K562 (cell line): ENCODE measurements at regions not wholly inside any gene's neighbourhood (a gene's known extent, or its start where the extent isn't known, plus 50 kb on each side); places are given as distances from the start of the nearest gene placed in this dataset.

Experiments
- ATAC-seq: fragments of 200-7000 bp; cut with Tn5 transposase; 3 replicates; pipeline ENCODE4 v1.9.1; 2020; ENCODE audit warnings: moderate library complexity
- BruUV-seq: library from RNA; stranded (reverse); fragments of 400-500 nt; replicated peaks from 2 replicates; lab custom pipeline; 2021; lab: Mats Ljungman, UMichigan
- CTCF ChIA-PET: fragments of 300-600 bp; formaldehyde crosslinking; extraction: SDS; loops from one replicate; lab custom pipeline; 2021; ENCODE audit warnings: low intra/inter-chr PET ratio; lab: Yijun Ruan, JAX
- POLR2A ChIA-PET: fragments of 300-600, 350-650 bp; sonication (Branson Sonifier 250); formaldehyde crosslinking; extraction: SDS; loops from one replicate; lab custom pipeline; 2021; ENCODE audit warnings: antibody characterized with exemption, inconsistent platforms; lab: Yijun Ruan, JAX
- DNase-seq, 4 experiments: peaks; one replicate each; pipeline versions ENCODE4 v3.0.0 to v3.0.0-alpha.2; 2011 to 2018; ENCODE audit warnings: low spot score in 3 of 4, mixed read lengths in 3 of 4; ENCODE audit errors: extremely low read depth in 1 of 4
- FAIRE-seq: peaks from 2 replicates; lab custom pipeline; 2011; peaks lifted over from hg19 to GRCh38; lab: Jason Lieb, UNC
- H2AFZ ChIP-seq: 2 replicates; pipeline ENCODE4 v1.6.0; 2011; ENCODE audit warnings: low read depth, low read length, control low read depth, inconsistent platforms
- H3K27ac ChIP-seq: fragments of 200-600 bp; 3 replicates; pipeline ENCODE4 v1.8.0; 2011; ENCODE audit warnings: low read depth, mild to moderate bottlenecking, control low read depth, inconsistent platforms, low read length, moderate library complexity, mixed read lengths; ENCODE audit errors: extremely low read depth
- H3K27me3 ChIP-seq, 2 experiments: fragments of 300-600 bp in 1 of 2; 2 replicates in 1 of 2; 3 replicates in 1 of 2; pipeline versions ENCODE4 v1.6.0 to v1.8.0; 2011; ENCODE audit warnings: inconsistent platforms in 2 of 2, low read length in 2 of 2, mild to moderate bottlenecking in 1 of 2, mixed read lengths in 1 of 2, moderate library complexity in 1 of 2; ENCODE audit not compliant: control insufficient read depth in 2 of 2, insufficient read depth in 2 of 2
- H3K36me3 ChIP-seq: fragments of 300-600 bp; 3 replicates; pipeline ENCODE4 v1.8.0; 2011; ENCODE audit warnings: mild to moderate bottlenecking, low read length, inconsistent platforms; ENCODE audit not compliant: control insufficient read depth, insufficient read depth
- H3K4me1 ChIP-seq, 2 experiments: fragments of 200-600 bp in 1 of 2; replicated peaks in 1 of 2; 2 replicates in 1 of 2; 3 replicates in 1 of 2; pipeline versions ENCODE4 v1.5.1 to v1.8.0; 2011; ENCODE audit warnings: inconsistent platforms in 2 of 2, low read length in 2 of 2, mild to moderate bottlenecking in 1 of 2, mixed read lengths in 1 of 2, moderate library complexity in 1 of 2; ENCODE audit not compliant: control insufficient read depth in 2 of 2, insufficient read depth in 2 of 2
- H3K4me2 ChIP-seq: 2 replicates; pipeline ENCODE4 v1.6.1; 2011; ENCODE audit warnings: low read length, control low read depth, inconsistent platforms, mixed read lengths; ENCODE audit not compliant: insufficient read depth
- H3K4me3 ChIP-seq: fragments of 200-600 bp; sonication (generic), shearing (Covaris generic); 2 replicates; pipeline ENCODE4 v1.5.1; 2016; ENCODE audit warnings: control low read depth, inconsistent platforms
- H3K79me2 ChIP-seq: fragments of 200-600 bp; 3 replicates; pipeline ENCODE4 v1.8.0; 2011; ENCODE audit warnings: low read length, inconsistent platforms; ENCODE audit not compliant: control insufficient read depth, insufficient read depth
- H3K9ac ChIP-seq, 2 experiments: 2 replicates each; pipeline versions ENCODE4 v1.6.0 to v1.6.1; 2011; ENCODE audit warnings: low read depth in 2 of 2, low read length in 2 of 2, control low read depth in 1 of 2, inconsistent platforms in 1 of 2, mild to moderate bottlenecking in 1 of 2, mixed read lengths in 1 of 2; ENCODE audit not compliant: insufficient read depth in 1 of 2
- H3K9me1 ChIP-seq: one replicate; pipeline ENCODE4 v1.6.0; 2011; ENCODE audit warnings: inconsistent platforms, mild to moderate bottlenecking, low read length, moderate library complexity; ENCODE audit not compliant: control insufficient read depth, insufficient read depth
- H3K9me3 ChIP-seq: replicated peaks from 2 replicates; pipeline ENCODE4 v1.5.1; 2011; ENCODE audit warnings: low read depth, low read length, inconsistent platforms; ENCODE audit not compliant: control insufficient read depth, insufficient read depth
- H4K20me1 ChIP-seq: replicated peaks from 2 replicates; pipeline ENCODE4 v1.6.1; 2011; ENCODE audit warnings: low read length, inconsistent platforms, mixed read lengths; ENCODE audit not compliant: control insufficient read depth, insufficient read depth
- BRCA1 ChIP-seq, 2 experiments: fragments of 450-650 bp in 1 of 2; sonication (generic) in 1 of 2; formaldehyde crosslinking in 1 of 2; IDR thresholded peaks; 2 replicates each; pipeline versions ENCODE4 v1.5.0 to v1.6.1; 2017 to 2020; ENCODE audit warnings: mild to moderate bottlenecking in 1 of 2, missing genetic modification reagents in 1 of 2
- CBFB ChIP-seq: sonication (generic); formaldehyde crosslinking; IDR thresholded peaks from 2 replicates; pipeline ENCODE4 v1.4.0; 2020; ENCODE audit warnings: mild to moderate bottlenecking, missing genetic modification reagents
- FOXK1 ChIP-seq: sonication (generic); formaldehyde crosslinking; IDR thresholded peaks from 2 replicates; pipeline ENCODE4 v1.8.0; 2022; ENCODE audit warnings: missing genetic modification reagents, mild to moderate bottlenecking, borderline replicate concordance
- JUND ChIP-seq, 2 experiments: IDR thresholded peaks; 2 replicates in 1 of 2; 3 replicates in 1 of 2; pipeline ENCODE4 v1.6.1; 2011; ENCODE audit warnings: borderline replicate concordance in 2 of 2, low read depth in 2 of 2, low read length in 2 of 2, improper control_type of control experiment in 1 of 2, missing biosample characterization in 1 of 2, missing genetic modification characterization in 1 of 2, missing genetic modification reagents in 1 of 2
- RBM34 ChIP-seq: fragments of 200-400 bp; formaldehyde crosslinking; IDR thresholded peaks from 2 replicates; pipeline ENCODE4 v1.6.1; 2018; ENCODE audit warnings: low read length, borderline replicate concordance; ENCODE audit not compliant: insufficient read depth
- WGBS: fragments of 100-300 bp; shearing (Covaris generic); methylation state at CpG from one replicate; pipeline ENCODE4 v1.1.6; 2016; ENCODE audit warnings: low coverage, mixed read lengths; ENCODE audit not compliant: insufficient coverage; ENCODE audit errors: missing lambda C conversion rate; 5-methylcytosine and 5-hydroxymethylcytosine counted together
- in situ Hi-C: fragments of 300-500 bp; cut with MboI; formaldehyde crosslinking; loops from 4 replicates; pipeline ENCODE4 v1.15.0; 2018; ENCODE audit warnings: inconsistent platforms, mixed read lengths
- intact Hi-C: fragments of 100-400 bp; cut with micrococcal nuclease; formaldehyde crosslinking; loops from 2 replicates; pipeline ENCODE4 v1.14.2; 2022
- TF ChIP-seq, protein P1 (sequence below): fragments of 250-450 bp; sonication (Bioruptor Pico); IDR thresholded peaks from 2 replicates; pipeline ENCODE4 v1.5.0; 2022; ENCODE audit warnings: mild to moderate bottlenecking
- TF ChIP-seq, protein P2 (sequence below), 2 experiments: fragments of 150-350 bp in 1 of 2; IDR thresholded peaks; 2 replicates each; pipeline ENCODE4 v1.6.1; 2012 to 2016; ENCODE audit warnings: low read depth in 2 of 2, low read length in 2 of 2, mild to moderate bottlenecking in 1 of 2, moderate library complexity in 1 of 2

DNA sequence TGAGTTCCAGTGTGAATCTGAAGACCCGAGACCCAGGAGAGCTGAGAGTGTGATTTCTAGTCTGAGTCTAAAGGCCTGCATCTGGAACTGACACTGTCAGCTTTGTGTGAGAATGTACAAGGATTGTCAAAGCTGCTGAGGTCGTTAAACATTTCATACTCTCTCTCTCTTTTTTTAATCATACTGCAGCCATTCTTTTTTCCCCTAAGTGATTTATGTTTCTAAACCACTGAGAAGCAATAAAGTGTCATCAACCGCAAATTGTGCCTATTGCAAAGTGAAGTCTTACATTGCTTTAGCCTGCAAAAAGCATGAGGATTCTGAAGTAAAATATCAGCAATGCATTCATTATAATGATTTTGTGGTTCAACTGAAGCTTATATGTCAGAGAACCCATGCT lies 106.0 kb downstream of the ASMT start:
- WGBS = 0% methylated on average over 1 of the region's 3 CpGs
- Histone ChIP-seq H3K36me3 (no peaks in the 10 kb centered on the region), H3K4me1 (no peaks in the 10 kb centered on the region), H3K9me3 (no peaks in the 10 kb centered on the region), H3K4me2 (no peak overlapping the region), H3K79me2 (no peaks in the 10 kb centered on the region), H3K4me3 (no peak overlapping the region), H3K9me1 (no peaks in the 10 kb centered on the region), H3K9ac (no peak overlapping the region), H3K27me3 (no peaks in the 10 kb centered on the region)
- in situ Hi-C loops (no loop called here), intact Hi-C loops (no loop called here)
- POLR2A ChIA-PET = no interaction called here
- CTCF ChIA-PET = no interaction called here
- BruUV-seq = no TSS peak
- no peak for FAIRE-seq
- TF ChIP-seq, protein P1, sequence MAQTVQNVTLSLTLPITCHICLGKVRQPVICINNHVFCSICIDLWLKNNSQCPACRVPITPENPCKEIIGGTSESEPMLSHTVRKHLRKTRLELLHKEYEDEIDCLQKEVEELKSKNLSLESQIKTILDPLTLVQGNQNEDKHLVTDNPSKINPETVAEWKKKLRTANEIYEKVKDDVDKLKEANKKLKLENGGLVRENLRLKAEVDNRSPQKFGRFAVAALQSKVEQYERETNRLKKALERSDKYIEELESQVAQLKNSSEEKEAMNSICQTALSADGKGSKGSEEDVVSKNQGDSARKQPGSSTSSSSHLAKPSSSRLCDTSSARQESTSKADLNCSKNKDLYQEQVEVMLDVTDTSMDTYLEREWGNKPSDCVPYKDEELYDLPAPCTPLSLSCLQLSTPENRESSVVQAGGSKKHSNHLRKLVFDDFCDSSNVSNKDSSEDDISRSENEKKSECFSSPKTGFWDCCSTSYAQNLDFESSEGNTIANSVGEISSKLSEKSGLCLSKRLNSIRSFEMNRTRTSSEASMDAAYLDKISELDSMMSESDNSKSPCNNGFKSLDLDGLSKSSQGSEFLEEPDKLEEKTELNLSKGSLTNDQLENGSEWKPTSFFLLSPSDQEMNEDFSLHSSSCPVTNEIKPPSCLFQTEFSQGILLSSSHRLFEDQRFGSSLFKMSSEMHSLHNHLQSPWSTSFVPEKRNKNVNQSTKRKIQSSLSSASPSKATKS (CRISPR knock-in tag) = no peak
- TF ChIP-seq RBM34 = no peak
- no peak for TF ChIP-seq BRCA1 (IDR thresholded peaks at IDR 0.05)
- TF ChIP-seq BRCA1 (CRISPR knock-in tag; IDR thresholded peaks at IDR 0.05) = no peak
- TF ChIP-seq CBFB (CRISPR knock-in tag) = no peak
- no peak for TF ChIP-seq JUND (IDR thresholded peaks at IDR 0.05; ENCODE audit: borderline replicate concordance, low read depth, low read length)
- TF ChIP-seq JUND (tag; IDR thresholded peaks at IDR 0.05; ENCODE audit: borderline replicate concordance, low read depth, low read length) = no peak
- TF ChIP-seq, protein P2, sequence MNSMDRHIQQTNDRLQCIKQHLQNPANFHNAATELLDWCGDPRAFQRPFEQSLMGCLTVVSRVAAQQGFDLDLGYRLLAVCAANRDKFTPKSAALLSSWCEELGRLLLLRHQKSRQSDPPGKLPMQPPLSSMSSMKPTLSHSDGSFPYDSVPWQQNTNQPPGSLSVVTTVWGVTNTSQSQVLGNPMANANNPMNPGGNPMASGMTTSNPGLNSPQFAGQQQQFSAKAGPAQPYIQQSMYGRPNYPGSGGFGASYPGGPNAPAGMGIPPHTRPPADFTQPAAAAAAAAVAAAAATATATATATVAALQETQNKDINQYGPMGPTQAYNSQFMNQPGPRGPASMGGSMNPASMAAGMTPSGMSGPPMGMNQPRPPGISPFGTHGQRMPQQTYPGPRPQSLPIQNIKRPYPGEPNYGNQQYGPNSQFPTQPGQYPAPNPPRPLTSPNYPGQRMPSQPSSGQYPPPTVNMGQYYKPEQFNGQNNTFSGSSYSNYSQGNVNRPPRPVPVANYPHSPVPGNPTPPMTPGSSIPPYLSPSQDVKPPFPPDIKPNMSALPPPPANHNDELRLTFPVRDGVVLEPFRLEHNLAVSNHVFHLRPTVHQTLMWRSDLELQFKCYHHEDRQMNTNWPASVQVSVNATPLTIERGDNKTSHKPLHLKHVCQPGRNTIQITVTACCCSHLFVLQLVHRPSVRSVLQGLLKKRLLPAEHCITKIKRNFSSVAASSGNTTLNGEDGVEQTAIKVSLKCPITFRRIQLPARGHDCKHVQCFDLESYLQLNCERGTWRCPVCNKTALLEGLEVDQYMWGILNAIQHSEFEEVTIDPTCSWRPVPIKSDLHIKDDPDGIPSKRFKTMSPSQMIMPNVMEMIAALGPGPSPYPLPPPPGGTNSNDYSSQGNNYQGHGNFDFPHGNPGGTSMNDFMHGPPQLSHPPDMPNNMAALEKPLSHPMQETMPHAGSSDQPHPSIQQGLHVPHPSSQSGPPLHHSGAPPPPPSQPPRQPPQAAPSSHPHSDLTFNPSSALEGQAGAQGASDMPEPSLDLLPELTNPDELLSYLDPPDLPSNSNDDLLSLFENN (IDR thresholded peaks at IDR 0.05; ENCODE audit: low read depth in 2 of 2, low read length in 2 of 2) = no peak
- no peak for TF ChIP-seq FOXK1 (CRISPR knock-in tag)
- TF ChIP-seq, all 486 proteins: peak for 0
- H3K27ac ChIP-seq = no peak overlapping the region
- DNase-seq (no peak), ATAC-seq (no peak)
- H2AFZ ChIP-seq = no peak overlapping the region
- no peaks in the 10 kb centered on the region for H4K20me1 ChIP-seq
